ENCODE measurements at regions not wholly inside any gene's neighbourhood (a gene's known extent, or its start where the extent isn't known, plus 50 kb on each side); places are given as distances from the start of the nearest gene placed in this dataset.

GRCh38 chr10:28250782-28251181 lies 52.1 kb downstream of the MPP7 start:
- DNase-seq (ENCODE audit: low read depth in 1 of 2, low spot score in 1 of 2) = no peak

- no peak for DNase-seq (ENCODE audit: low read depth in 1 of 2, low spot score in 1 of 2)
These were observed 52.5 kb downstream of the MPP7 start for GRCh38 chr10:28250358-28250757.

- no peak for DNase-seq (ENCODE audit: low read depth in 1 of 2, low spot score in 1 of 2)
These were observed 53.4 kb downstream of the MPP7 start for GRCh38 chr10:28249512-28249911.

- no peak for DNase-seq (ENCODE audit: low read depth in 1 of 2, low spot score in 1 of 2)
These were observed 54.8 kb downstream of the MPP7 start for GRCh38 chr10:28248092-28248491.

GRCh38 chr10:28246023-28246422 lies 56.8 kb downstream of the MPP7 start:
- no peak for DNase-seq (ENCODE audit: low read depth in 1 of 2, low spot score in 1 of 2)

- DNase-seq (ENCODE audit: low read depth in 1 of 2, low spot score in 1 of 2) = no peak
These were observed 58.9 kb downstream of the MPP7 start for GRCh38 chr10:28243923-28244322.

- DNase-seq (ENCODE audit: low read depth in 1 of 2, low spot score in 1 of 2) = no peak
These were observed 60.2 kb downstream of the MPP7 start for GRCh38 chr10:28242555-28243204.

GRCh38 chr10:28241741-28242399 lies 61.0 kb downstream of the MPP7 start:
- DNase-seq (ENCODE audit: low read depth in 1 of 2, low spot score in 1 of 2) = peak in 1 of 2 donors; percentile 43

- DNase-seq (ENCODE audit: low read depth in 1 of 2, low spot score in 1 of 2) = no peak
These were observed 62.5 kb downstream of the MPP7 start for GRCh38 chr10:28240400-28240799.

- DNase-seq (ENCODE audit: low read depth in 1 of 2, low spot score in 1 of 2) = no peak
These were observed 66.3 kb downstream of the MPP7 start for GRCh38 chr10:28236591-28236990.

GRCh38 chr10:28220811-28221210 lies 82.1 kb downstream of the MPP7 start:
- DNase-seq (ENCODE audit: low read depth in 1 of 2, low spot score in 1 of 2) = no peak

GRCh38 chr10:28219251-28219650 lies 83.6 kb downstream of the MPP7 start:
- no peak for DNase-seq (ENCODE audit: low read depth in 1 of 2, low spot score in 1 of 2)

GRCh38 chr10:28217848-28218247 lies 85.0 kb downstream of the MPP7 start:
- DNase-seq (ENCODE audit: low read depth in 1 of 2, low spot score in 1 of 2) = peak; percentile 4 to 11

- DNase-seq (ENCODE audit: low read depth in 1 of 2, low spot score in 1 of 2) = no peak
These were observed 86.9 kb downstream of the MPP7 start for GRCh38 chr10:28215930-28216329.

GRCh38 chr10:28214219-28214618 lies 88.6 kb downstream of the MPP7 start:
- no peak for DNase-seq (ENCODE audit: low read depth in 1 of 2, low spot score in 1 of 2)

GRCh38 chr10:28211759-28212158 lies 91.1 kb downstream of the MPP7 start:
- no peak for DNase-seq (ENCODE audit: low read depth in 1 of 2, low spot score in 1 of 2)

GRCh38 chr10:28207799-28208198 lies 95.1 kb downstream of the MPP7 start:
- no peak for DNase-seq (ENCODE audit: low read depth in 1 of 2, low spot score in 1 of 2)

GRCh38 chr10:28202941-28203352 lies 99.9 kb downstream of the MPP7 start:
- DNase-seq (ENCODE audit: low read depth in 1 of 2, low spot score in 1 of 2) = no peak

GRCh38 chr10:28201410-28202400 lies 101.2 kb downstream of the MPP7 start:
- DNase-seq (ENCODE audit: low read depth in 1 of 2, low spot score in 1 of 2) = no peak

- no peak for DNase-seq (ENCODE audit: low read depth in 1 of 2, low spot score in 1 of 2)
These were observed 102.1 kb downstream of the MPP7 start for GRCh38 chr10:28200775-28201174.

- DNase-seq (ENCODE audit: low read depth in 1 of 2, low spot score in 1 of 2) = no peak
These were observed 102.9 kb downstream of the MPP7 start for GRCh38 chr10:28199941-28200340.

GRCh38 chr10:28190196-28190595 lies 112.7 kb downstream of the MPP7 start:
- DNase-seq (ENCODE audit: low read depth in 1 of 2, low spot score in 1 of 2) = no peak

Data from activated CD4-positive, alpha-beta T cell treated with anti-CD3 and anti-CD28 coated beads, Interleukin-2, amount 50 U/mL, for 24 hours (primary cell).